ENCODE measurements at regions not wholly inside any gene's neighbourhood (a gene's known extent, or its start where the extent isn't known, plus 50 kb on each side); places are given as distances from the start of the nearest gene placed in this dataset.

DNA sequence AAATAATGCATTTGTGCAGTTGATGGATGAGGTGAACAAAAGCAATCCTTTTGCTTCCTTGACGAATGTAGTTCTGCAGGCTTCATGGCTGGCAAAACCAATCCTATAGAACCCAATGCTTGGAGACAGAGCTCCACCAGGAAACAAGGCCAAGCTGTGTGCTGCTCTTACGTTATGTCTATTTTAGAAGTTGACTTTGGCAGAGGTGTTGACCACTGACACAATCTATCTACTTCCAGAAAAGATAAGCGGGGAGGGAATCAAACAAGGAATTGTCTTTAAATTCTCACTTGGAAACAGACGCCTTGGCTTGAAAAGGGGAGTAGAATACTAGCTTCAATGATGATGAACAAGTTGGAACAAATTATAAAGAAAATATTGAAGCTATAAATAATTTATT, 211.2 kb downstream of the SETD4 start:
- TF ChIP-seq CEBPB (IDR thresholded peaks at IDR 0.05) (no peak), EP300 (IDR thresholded peaks at IDR 0.05; ENCODE audit: borderline replicate concordance) (no peak), REST (IDR thresholded peaks at IDR 0.05; ENCODE audit: low read depth) (no peak), FOXM1 (IDR thresholded peaks at IDR 0.05; ENCODE audit: borderline replicate concordance, low read depth) (no peak), TCF12 (IDR thresholded peaks at IDR 0.05; ENCODE audit: low read depth) (no peak), TEAD4 (IDR thresholded peaks at IDR 0.05) (no peak), YY1 (IDR thresholded peaks at IDR 0.05; ENCODE audit: low read depth) (no peak), CREB1 (IDR thresholded peaks at IDR 0.05; ENCODE audit: low read depth) (no peak), ZBTB7A (IDR thresholded peaks at IDR 0.05; ENCODE audit: low read depth) (no peak), RAD21 (IDR thresholded peaks at IDR 0.05; ENCODE audit: low read depth) (no peak), NFIC (IDR thresholded peaks at IDR 0.05) (no peak), TAF1 (IDR thresholded peaks at IDR 0.05; ENCODE audit: low read depth) (no peak), EGR1 (IDR thresholded peaks at IDR 0.05) (no peak)
- TF ChIP-seq, protein P1, sequence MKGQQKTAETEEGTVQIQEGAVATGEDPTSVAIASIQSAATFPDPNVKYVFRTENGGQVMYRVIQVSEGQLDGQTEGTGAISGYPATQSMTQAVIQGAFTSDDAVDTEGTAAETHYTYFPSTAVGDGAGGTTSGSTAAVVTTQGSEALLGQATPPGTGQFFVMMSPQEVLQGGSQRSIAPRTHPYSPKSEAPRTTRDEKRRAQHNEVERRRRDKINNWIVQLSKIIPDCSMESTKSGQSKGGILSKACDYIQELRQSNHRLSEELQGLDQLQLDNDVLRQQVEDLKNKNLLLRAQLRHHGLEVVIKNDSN (IDR thresholded peaks at IDR 0.05) = no peak
- TF ChIP-seq, protein P2, sequence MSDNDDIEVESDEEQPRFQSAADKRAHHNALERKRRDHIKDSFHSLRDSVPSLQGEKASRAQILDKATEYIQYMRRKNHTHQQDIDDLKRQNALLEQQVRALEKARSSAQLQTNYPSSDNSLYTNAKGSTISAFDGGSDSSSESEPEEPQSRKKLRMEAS (IDR thresholded peaks at IDR 0.05) = no peak

GRCh38 chr21:35843911-35844667, 216.2 kb downstream of the SETD4 start:
- TF ChIP-seq, protein P2 (IDR thresholded peaks at IDR 0.05) = no peak
- TF ChIP-seq NFIC (IDR thresholded peaks at IDR 0.05) (no peak), ZBTB7A (IDR thresholded peaks at IDR 0.05; ENCODE audit: low read depth) (no peak), TEAD4 (IDR thresholded peaks at IDR 0.05) (no peak), EGR1 (IDR thresholded peaks at IDR 0.05) (no peak), EP300 (IDR thresholded peaks at IDR 0.05; ENCODE audit: borderline replicate concordance) (no peak), FOXM1 (IDR thresholded peaks at IDR 0.05; ENCODE audit: borderline replicate concordance, low read depth) (no peak), CEBPB (IDR thresholded peaks at IDR 0.05) (no peak), TCF12 (IDR thresholded peaks at IDR 0.05; ENCODE audit: low read depth) (no peak), YY1 (IDR thresholded peaks at IDR 0.05; ENCODE audit: low read depth) (no peak)
- TF ChIP-seq, protein P1 (IDR thresholded peaks at IDR 0.05) = no peak

DNA sequence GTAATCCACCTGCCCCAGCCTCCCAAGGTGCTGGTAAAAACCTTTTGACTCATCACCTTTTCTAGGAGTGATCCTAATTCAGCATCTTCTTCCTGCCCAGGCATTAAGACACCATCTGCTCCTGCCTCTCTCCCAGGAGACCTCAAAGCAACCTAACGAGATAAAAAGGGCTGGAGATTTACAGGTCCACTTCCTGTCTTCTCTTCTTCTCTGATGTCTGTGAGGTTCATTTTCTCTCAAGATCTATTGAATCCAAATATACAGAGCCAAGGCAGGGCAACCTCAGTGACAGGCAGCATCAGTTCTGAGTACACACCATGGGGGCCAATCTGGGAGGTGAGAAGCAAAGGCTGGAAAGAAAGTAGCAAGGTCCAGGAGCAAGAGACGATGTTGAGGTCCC, 219.4 kb downstream of the SETD4 start:
- TF ChIP-seq CEBPB (IDR thresholded peaks at IDR 0.05) (no peak), REST (IDR thresholded peaks at IDR 0.05; ENCODE audit: low read depth) (no peak), TEAD4 (IDR thresholded peaks at IDR 0.05) (no peak), TAF1 (IDR thresholded peaks at IDR 0.05; ENCODE audit: low read depth) (no peak), NFIC (IDR thresholded peaks at IDR 0.05) (no peak), YY1 (IDR thresholded peaks at IDR 0.05; ENCODE audit: low read depth) (no peak), ZBTB7A (IDR thresholded peaks at IDR 0.05; ENCODE audit: low read depth) (no peak), EGR1 (IDR thresholded peaks at IDR 0.05) (no peak), CREB1 (IDR thresholded peaks at IDR 0.05; ENCODE audit: low read depth) (no peak), RAD21 (IDR thresholded peaks at IDR 0.05; ENCODE audit: low read depth) (no peak), TCF12 (IDR thresholded peaks at IDR 0.05; ENCODE audit: low read depth) (no peak), EP300 (IDR thresholded peaks at IDR 0.05; ENCODE audit: borderline replicate concordance) (no peak), FOXM1 (IDR thresholded peaks at IDR 0.05; ENCODE audit: borderline replicate concordance, low read depth) (no peak)
- TF ChIP-seq, protein P2 (IDR thresholded peaks at IDR 0.05) = no peak
- TF ChIP-seq, protein P1 (IDR thresholded peaks at IDR 0.05) = no peak

- peak; percentile 71 for TF ChIP-seq RAD21 (IDR thresholded peaks at IDR 0.05; ENCODE audit: low read depth)
- TF ChIP-seq, protein P2 (IDR thresholded peaks at IDR 0.05) = no peak
- TF ChIP-seq YY1 (IDR thresholded peaks at IDR 0.05; ENCODE audit: low read depth) = no peak
Observed at GRCh38 chr21:35840197-35840799, 220.0 kb downstream of the SETD4 start.

All from Ishikawa (cell line).